ENCODE measurements at regions not wholly inside any gene's neighbourhood (a gene's known extent, or its start where the extent isn't known, plus 50 kb on each side); places are given as distances from the start of the nearest gene placed in this dataset.

DNA sequence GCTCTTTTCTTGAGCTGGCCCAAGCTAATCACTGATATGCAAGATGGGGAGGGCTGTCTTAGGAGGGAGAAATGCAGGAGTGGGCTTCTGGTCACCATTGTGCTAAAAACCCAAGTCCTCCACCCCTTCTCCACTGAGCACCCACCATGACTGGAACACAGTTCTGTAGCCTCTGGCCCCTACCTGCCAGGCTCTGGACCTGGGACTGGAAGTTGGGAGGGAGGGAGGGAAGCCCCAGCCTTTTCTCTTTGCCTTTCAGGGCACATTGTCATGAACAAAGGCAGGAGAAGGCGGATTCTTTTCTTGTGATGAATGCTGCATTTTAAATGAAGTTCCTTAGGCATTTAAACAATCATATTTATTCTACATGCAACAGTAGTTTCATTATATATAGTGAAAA lies 559.1 kb upstream of the TRPC7 start:
- no peaks in the 10 kb centered on the region for H3K36me3 ChIP-seq
- TF ChIP-seq, protein P1, sequence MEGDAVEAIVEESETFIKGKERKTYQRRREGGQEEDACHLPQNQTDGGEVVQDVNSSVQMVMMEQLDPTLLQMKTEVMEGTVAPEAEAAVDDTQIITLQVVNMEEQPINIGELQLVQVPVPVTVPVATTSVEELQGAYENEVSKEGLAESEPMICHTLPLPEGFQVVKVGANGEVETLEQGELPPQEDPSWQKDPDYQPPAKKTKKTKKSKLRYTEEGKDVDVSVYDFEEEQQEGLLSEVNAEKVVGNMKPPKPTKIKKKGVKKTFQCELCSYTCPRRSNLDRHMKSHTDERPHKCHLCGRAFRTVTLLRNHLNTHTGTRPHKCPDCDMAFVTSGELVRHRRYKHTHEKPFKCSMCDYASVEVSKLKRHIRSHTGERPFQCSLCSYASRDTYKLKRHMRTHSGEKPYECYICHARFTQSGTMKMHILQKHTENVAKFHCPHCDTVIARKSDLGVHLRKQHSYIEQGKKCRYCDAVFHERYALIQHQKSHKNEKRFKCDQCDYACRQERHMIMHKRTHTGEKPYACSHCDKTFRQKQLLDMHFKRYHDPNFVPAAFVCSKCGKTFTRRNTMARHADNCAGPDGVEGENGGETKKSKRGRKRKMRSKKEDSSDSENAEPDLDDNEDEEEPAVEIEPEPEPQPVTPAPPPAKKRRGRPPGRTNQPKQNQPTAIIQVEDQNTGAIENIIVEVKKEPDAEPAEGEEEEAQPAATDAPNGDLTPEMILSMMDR (IDR thresholded peaks at IDR 0.05), result no peak

DNA sequence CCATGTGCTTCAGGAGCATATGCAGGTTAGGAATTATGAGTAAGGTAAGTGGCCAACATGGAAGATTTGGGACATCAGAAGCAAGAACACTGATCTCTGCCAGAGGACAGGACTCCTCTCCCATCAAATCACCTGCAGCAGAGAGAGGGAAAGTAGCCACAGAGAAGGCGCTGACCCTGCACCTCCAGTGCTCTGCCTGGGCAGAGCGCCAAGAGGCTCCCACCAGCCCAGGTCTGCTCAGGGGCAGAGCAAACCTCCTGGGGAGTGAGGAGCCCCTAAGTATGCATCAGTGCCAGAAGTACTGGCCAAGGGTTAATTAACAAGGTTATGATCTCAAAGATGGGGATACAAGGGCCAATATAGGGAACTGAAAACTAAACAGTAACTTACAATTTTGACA lies 545.3 kb upstream of the TRPC7 start:
- Histone ChIP-seq H3K27ac (no peak overlapping the region), H3K4me3 (no peak overlapping the region), H3K9ac (ENCODE audit: low read depth in 2 of 2, low read length in 2 of 2) (no peak overlapping the region), H3K9me3 (no peaks in the 10 kb centered on the region), H3K36me3 (no peaks in the 10 kb centered on the region), H3K4me1 (no peaks in the 10 kb centered on the region), H3K27me3 (no peaks in the 10 kb centered on the region)
- TF ChIP-seq, protein P1 (IDR thresholded peaks at IDR 0.05), result no peak
- intact Hi-C loops (cut with DNase I), result no loop called here
- no peak for DNase-seq

More for the DNA sequence above, 559.1 kb upstream of the TRPC7 start:
- H3K9me3 ChIP-seq, result no peaks in the 10 kb centered on the region
- H3K27me3 ChIP-seq, result no peaks in the 10 kb centered on the region
- no peak overlapping the region for H3K9ac ChIP-seq (ENCODE audit: low read depth in 2 of 2, low read length in 2 of 2)
- intact Hi-C loops (cut with DNase I), result no loop called here
- DNase-seq, result no peak
- H3K4me3 ChIP-seq, result no peak overlapping the region
- no peak overlapping the region for H3K27ac ChIP-seq
- H3K4me1 ChIP-seq, result no peaks in the 10 kb centered on the region

DNA sequence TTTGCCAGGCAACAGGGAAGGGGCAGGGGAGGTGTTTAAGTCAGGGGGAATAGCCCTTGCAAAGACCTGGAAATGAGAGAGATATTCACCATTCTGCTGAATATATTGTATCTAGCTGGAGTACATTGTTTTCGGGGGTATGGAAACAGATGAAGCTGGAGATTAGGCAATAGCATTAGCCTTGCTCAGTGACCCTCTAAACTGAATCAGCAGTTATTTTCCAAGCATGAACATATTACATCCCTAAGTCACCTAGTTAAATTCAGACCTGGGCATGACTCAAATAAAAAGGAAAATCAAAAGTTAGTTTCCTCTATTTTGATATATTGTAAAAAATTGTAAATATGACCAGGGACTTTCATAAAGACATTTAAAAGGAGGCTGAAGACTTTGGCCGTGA lies 544.6 kb upstream of the TRPC7 start:
- Histone ChIP-seq H3K27ac (no peak overlapping the region), H3K4me3 (no peak overlapping the region), H3K9me3 (no peaks in the 10 kb centered on the region), H3K4me1 (no peaks in the 10 kb centered on the region), H3K9ac (ENCODE audit: low read depth in 2 of 2, low read length in 2 of 2) (no peak overlapping the region), H3K36me3 (no peaks in the 10 kb centered on the region), H3K27me3 (no peaks in the 10 kb centered on the region)
- TF ChIP-seq, protein P1 (IDR thresholded peaks at IDR 0.05), result no peak
- no peak for DNase-seq
- intact Hi-C loops (cut with DNase I), result no loop called here

DNA sequence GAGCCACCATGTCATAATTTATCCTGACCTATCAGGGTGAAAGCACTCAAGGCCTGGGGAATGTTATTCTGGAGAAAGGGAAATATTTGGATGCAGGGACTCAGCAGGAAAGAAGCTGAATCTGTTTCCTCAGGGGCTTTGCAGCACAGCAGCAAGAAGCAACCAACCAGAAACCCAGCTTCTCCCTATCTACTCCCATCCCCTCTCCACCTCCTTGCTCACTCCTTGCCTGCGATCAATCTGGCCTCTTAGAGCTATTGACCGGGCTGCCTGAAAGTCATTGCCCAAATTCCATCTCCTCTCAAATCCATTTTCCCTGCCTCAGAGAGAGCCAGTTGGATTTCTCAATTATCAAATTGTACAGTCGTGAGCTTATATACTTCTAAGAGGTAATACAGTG lies 542.0 kb upstream of the TRPC7 start:
- TF ChIP-seq, protein P1 (IDR thresholded peaks at IDR 0.05), result no peak
- no peak overlapping the region for H3K9ac ChIP-seq (ENCODE audit: low read depth in 2 of 2, low read length in 2 of 2)
- no peak for DNase-seq
- H3K4me1 ChIP-seq, result no peaks in the 10 kb centered on the region
- H3K27me3 ChIP-seq, result no peaks in the 10 kb centered on the region
- H3K36me3 ChIP-seq, result no peaks in the 10 kb centered on the region
- no peak overlapping the region for H3K4me3 ChIP-seq
- H3K27ac ChIP-seq, result no peak overlapping the region
- intact Hi-C loops (cut with DNase I), result no loop called here
- no peaks in the 10 kb centered on the region for H3K9me3 ChIP-seq

DNA sequence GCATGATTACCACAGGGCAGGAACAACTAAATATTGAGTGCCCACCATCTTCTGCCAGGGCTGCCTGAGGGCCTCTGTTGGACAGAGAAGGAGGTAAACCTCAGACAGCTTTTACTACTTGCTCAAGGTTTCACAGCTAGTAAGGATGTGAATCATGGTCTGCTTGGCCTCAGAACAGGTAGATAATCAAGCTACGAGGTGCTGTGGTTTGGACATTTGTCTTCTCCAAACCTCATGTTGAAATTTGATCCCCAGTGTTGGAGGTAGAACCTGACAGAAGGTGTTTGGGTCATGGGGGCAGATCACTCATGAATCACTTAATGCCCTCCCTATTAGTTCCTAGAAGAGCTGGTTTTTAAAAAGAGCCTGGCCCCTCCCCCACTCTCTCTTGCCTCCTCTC lies 541.2 kb upstream of the TRPC7 start:
- Histone ChIP-seq H3K9me3 (no peaks in the 10 kb centered on the region), H3K4me3 (no peak overlapping the region), H3K27me3 (no peaks in the 10 kb centered on the region), H3K36me3 (no peaks in the 10 kb centered on the region), H3K27ac (no peak overlapping the region), H3K4me1 (no peaks in the 10 kb centered on the region), H3K9ac (ENCODE audit: low read depth in 2 of 2, low read length in 2 of 2) (no peak overlapping the region)
- TF ChIP-seq, protein P1 (IDR thresholded peaks at IDR 0.05), result no peak
- DNase-seq, result no peak
- intact Hi-C loops (cut with DNase I), result no loop called here

DNA sequence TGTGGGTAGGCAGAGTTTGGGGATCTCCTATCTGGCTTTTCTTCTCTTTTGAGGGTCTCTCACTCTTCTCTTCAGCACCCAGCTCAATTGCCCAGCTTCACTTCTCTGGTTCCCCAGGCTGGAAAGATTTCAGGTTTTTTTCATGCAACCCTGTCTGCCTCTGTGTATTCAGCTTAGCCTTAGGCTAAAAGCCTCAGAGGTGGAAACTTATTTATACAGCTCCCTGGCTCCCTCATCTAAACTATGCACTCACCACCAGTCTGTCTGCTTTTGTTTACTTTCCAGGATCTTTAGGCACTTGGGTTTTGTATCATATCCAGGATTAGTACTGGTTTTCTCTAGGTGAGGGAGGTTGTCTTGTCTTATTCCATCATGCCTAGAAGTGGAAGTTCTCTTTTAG lies 540.2 kb upstream of the TRPC7 start:
- TF ChIP-seq, protein P1 (IDR thresholded peaks at IDR 0.05), result no peak
- Histone ChIP-seq H3K27me3 (no peaks in the 10 kb centered on the region), H3K27ac (no peak overlapping the region), H3K9me3 (no peaks in the 10 kb centered on the region), H3K4me3 (no peak overlapping the region), H3K4me1 (no peaks in the 10 kb centered on the region), H3K36me3 (no peaks in the 10 kb centered on the region), H3K9ac (ENCODE audit: low read depth in 2 of 2, low read length in 2 of 2) (no peak overlapping the region)
- intact Hi-C loops (cut with DNase I), result no loop called here
- no peak for DNase-seq

Measured in colonic mucosa (tissue), 4 donors.